ENCODE measurements at regions not wholly inside any gene's neighbourhood (a gene's known extent, or its start where the extent isn't known, plus 50 kb on each side); places are given as distances from the start of the nearest gene placed in this dataset.
"Not testable (repeated sequence)": the region's sequence is repeated elsewhere in the genome, so short reads cannot be mapped to it uniquely, and the experiment has no call there.

DNA sequence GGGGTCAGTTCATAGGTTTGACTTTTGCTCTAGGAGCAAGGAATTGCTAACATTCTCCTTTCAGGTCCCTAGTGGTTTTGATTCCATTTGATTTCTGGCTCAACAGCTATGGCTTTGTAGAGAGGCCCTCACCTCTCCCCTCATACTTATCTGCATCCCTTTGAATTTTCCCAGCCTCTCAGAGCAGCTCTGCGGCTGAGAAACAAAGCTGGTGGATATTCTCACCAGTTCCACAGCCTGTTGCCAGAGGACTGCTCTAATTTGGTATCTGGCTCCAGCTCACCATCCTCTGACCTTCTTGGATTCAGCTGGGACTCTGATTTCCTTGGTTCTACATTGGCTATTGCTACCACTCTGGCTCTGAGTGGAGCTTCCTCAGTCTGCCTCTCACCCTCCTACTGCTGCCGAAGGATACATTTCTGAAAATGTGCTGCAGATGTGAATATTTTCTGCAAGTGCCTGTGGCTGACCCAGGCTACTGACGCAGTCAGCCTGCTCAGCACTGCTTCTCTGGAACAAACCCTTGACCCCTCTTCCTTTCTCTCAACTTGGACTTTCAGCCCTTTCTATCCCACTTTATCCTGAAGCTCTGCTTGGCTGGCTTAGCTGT, 110.9 kb upstream of the ENPEP start:
- no peak for DNase-seq (ENCODE audit: low read depth in 2 of 3, low spot score in 2 of 3)

DNA sequence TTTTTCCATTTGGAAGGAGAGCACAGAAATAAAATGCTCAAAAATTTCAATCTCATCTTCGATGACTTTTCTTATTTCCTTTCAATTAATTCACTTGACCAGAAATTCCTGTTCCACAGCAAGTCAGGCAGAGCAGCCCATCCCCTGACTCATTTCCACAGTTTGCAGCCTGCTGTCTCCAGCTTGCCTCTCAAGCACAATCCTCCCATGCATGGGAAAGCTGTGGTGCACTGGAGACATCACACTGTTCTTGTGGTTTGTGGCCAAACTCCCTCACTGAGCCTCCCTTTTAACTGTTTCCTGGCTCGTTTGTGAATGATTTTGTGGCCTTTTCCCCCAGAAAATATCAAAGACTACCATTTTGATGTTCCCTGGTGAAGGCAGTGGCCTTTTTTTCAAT, 114.0 kb upstream of the ENPEP start:
- peak in 2 of 3 donors; percentile 13 to 51 for DNase-seq (ENCODE audit: low read depth in 2 of 3, low spot score in 2 of 3)

DNA sequence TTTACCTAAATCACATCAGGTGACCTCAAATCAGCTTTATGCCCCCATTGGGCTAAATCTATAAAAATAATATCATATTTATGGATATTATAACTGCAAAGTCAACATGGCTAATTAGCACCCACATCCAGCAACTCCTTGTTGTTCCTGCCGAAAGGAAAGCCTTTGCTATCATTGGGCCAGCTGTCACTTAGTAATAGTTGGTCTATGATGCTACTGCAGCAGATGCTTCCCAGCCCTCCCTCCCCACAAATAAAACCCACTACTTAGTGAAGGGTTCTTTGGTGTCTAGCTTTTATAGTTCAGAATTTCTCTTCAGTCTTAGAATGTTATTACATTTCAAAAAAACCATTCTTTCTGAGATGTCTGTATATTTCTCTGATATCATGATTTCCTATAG, 116.9 kb upstream of the ENPEP start:
- no peak for DNase-seq (ENCODE audit: low read depth in 2 of 3, low spot score in 2 of 3)

DNA sequence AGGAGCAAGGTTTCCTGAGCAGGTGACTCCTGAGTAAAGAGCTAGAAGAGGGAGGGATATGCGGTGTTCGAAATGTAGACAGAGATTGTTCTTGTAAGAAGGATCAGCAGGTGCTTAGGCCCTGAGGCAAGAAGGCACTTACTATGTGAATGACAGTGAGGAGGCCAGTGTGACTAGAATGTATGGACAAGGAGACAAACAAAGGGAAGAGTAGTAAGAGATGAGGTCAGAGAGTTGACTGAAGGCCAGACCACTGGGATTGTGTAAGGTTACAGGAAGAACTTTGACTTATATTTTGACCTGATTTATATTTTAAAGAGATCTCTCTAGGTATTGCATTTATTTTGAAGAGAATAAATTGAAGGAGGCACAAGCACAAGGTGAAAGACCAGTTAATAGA, 118.4 kb upstream of the ENPEP start:
- no peak for DNase-seq (ENCODE audit: low read depth in 2 of 3, low spot score in 2 of 3)

DNA sequence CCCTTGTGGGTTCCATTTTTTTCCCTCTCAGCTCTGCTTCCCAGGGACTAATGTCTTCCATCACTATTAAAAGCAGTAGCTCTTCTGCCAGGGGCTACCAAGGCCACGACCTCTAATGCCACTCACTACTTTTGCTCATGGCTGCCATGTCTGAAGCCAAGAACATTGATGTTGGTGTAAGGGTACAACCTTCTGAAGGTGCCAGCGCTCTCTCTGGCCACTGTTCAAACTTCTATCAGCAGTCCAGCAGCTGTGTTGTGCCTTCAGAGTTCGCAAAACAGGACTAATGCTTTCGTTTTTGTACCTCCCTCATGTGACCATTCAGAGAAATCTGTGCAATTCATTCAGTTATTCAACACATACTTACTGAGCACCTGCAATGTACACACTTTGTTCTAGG, 121.5 kb upstream of the ENPEP start:
- no peak for DNase-seq (ENCODE audit: low read depth in 2 of 3, low spot score in 2 of 3)

DNA sequence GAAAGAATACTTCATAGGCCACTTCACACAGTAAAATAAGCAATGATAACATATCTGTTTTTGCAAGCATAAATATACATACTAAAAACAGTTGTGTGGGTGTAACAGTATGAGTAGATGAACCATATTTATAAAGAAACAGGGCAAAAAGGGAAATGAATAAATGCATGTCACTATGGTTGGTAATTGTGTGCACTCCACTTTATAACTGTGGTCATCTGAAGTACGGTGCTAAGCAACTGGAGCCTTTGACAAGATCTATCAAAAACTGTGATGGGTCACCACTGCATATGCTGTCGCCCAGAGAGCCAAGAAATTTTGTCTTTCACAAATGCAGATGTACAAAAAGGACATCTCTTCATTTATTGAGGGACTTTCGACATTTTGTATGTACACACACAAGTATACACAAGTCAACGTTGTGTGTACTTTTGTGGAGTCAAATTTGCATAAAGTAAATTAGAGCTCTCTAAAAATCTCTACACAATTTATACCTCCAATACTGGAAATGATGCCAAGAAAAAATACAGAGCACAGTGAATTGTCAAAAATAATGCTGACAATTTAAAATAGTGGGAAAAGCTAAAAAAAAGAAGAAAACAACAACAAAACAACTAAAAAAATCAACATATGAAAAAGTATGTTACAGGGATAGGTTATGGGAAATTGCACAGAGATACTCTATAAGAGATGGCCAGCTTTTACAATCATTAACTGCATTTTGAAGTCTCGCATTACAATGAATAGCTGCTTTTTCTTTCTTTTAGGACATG, 123.1 kb upstream of the ENPEP start:
- DNase-seq (ENCODE audit: low read depth in 2 of 3, low spot score in 2 of 3): no peak

DNA sequence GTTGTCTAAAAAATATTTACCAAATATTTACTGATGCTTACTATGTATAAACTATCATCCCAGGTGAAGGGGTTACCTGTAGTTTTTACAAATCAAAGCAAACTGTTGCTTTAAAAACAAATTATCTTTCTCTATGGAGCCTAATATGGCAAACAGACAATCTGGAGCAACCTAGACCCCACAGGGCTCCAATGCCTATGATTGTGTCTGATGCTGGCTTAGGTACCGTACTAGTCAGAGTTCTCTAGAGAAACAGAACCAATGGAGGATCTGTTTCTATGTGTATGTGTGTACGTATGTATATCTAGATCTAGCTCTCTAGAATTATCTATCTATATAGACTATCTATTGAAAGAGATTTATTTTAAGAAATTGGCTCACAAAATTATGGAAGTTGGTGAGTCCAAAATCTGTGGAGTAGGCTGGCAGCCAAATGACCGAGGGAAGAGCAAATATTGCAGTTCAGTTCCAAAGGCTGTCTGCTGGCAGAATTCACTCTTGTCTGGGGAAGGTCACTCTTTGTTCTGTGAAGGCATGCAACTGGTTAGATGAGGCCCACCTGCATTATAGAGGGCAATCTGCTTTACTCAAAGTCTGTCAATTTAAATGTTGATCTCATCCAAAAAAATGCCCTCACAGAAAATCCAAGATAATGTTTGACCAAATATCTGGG, 127.1 kb upstream of the ENPEP start:
- DNase-seq (ENCODE audit: low read depth in 2 of 3, low spot score in 2 of 3): no peak

DNA sequence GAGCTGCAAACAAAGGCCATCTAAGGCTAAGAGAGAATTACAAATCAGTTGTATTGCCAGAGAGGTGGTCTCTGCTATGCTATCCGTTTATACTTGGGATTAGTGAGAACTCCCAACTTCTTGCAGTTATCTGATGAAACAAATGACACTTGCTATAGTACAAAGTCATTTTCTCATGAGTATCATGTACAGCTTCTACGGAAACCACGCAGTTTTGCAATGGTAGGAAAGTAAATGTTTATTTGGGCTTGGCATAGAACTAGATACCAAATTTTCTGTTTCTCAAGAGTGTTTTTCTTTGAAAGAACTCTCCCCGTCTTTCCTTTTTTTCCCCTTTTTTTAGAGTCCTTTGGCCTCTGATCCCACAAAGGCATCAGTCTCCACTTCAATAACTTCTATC, 128.2 kb upstream of the ENPEP start:
- DNase-seq (ENCODE audit: low read depth in 2 of 3, low spot score in 2 of 3): no peak

DNA sequence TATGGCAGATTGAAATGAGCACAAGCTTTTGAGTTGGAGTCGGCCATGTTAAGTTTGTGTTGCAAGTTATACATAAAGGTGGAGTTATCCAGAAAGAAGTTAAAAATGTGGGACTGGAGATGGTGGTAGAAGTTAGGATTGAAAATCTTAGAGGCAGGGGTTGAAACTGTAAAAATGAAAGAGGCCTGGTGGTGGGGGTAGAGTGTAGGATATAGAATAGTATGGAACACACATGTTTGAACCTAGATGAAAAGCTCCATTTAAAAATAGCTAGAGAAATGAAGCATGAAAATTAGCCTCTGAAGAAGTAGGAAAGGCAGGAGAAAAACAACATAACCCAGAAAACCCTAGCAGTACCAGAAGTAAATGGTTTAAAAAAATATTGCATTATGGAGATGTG, 131.8 kb upstream of the ENPEP start:
- peak in 2 of 3 donors; percentile 5 to 43 for DNase-seq (ENCODE audit: low read depth in 2 of 3, low spot score in 2 of 3)

DNA sequence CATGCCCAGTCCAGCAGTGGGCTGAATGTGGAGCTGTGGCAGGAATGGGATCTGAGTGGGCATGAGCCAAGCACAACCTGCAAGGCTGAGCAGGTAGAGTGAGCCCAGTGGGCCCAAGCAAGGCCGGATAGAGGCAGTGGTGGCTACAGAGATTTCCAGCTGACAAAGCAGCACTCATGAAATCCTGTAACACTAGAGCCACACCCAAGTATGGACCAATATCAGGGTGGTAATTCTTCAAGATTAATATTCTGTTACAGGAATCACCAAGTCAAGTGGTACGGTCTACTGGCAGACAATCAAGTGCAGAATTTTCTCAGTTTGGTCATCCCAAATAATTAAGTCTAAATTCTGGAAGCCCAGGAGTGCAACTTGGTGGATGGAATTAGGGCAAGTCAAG, 132.4 kb upstream of the ENPEP start:
- DNase-seq (ENCODE audit: low read depth in 2 of 3, low spot score in 2 of 3): no peak

DNA sequence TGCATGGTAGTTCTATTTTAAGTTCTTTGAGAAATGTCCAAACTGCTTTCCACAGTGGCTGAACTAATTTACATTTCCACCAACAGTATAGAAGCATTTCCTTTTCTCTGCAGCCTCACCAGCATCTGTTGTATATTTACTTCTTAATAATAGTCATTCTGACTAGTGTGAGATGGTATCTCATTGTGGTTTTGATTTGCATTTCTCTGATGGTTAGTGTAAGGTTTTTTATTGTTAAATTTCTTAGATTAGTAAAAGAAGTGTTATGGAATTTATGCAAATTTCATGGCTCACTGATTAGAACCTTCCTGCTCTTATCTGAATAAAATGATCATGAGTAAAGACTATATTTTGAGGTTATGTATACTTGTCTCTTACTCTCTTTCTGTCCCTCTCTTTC, 134.8 kb upstream of the ENPEP start:
- DNase-seq (ENCODE audit: low read depth in 2 of 3, low spot score in 2 of 3): not testable (repeated sequence)

DNA sequence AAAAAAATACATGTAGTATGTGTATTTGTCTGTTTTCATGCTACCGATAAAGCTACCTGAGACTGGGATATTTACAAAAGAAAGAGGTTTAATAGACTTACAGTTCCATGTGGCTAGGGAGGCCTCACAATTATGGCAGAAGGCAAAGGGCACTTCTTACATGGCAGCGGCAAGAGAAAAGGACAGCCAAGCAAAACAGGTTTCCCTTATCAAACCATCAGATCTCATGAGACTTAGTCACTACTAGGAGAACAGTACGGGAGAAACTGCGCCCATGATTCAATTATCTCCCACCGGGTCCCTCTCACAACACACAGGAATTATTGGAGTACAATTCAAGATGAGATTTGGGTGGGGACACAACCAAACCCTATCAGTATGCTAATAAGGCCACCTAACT, 137.0 kb upstream of the ELOVL6 start:
- no peak for DNase-seq (ENCODE audit: low read depth in 2 of 3, low spot score in 2 of 3)

DNA sequence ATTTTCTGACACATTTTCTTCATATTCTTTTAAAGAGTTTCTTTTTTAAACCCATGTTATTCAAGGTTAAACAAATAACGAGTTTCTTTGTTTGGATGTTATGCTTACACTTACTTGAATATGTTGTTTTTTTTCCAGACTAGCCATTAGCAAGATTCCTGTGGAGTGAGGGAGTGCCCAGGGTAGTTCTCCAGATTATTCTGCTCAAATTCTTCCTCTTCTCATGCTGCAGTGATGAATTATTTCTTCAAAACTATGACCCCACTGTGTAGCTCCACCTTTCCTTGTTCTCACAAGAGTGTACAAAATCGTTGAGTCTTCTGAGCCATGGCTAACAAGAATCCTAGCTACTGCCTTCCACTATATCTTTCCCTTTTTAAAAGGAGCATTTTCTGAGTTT, 134.1 kb upstream of the ELOVL6 start:
- DNase-seq (ENCODE audit: low read depth in 2 of 3, low spot score in 2 of 3): no peak

DNA sequence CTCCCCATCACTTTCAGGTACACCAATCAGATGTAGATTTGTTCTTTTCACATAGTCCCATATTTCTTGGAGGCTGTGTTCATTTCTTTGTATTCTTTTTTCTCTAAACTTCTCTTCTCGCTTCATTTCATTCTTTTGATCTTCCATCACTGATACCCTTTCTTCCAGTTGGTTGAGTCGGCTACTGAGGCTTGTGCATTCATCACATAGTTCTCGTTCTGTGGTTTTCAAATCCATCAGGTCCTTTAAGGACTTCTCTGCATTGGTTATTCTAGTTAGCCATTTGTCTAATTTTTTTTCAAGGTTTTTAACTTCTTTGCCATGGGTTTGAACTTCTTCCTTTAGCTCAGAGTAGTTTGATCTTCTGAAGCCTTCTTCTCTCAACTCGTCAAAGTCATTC, 128.0 kb upstream of the ELOVL6 start:
- not testable (repeated sequence) for DNase-seq (ENCODE audit: low read depth in 2 of 3, low spot score in 2 of 3)

DNA sequence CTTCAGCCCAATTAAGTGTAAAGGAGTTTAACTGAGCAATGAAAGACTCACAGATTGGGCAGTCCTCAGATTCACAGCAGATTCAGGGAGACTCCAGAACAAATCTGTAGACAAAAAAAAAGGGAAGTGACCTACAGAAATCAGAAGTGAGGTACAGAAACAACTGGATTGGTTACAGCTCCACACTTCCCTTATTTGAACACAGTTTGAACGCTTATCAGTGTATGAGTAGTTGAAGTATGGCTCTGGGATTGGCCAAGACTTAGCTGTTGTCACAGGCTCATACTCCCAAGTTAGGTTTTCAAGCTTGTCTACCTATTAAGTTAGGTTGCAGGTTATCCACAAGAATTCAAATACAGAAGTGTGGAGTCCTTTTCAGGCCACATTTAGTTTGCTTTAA, 112.4 kb upstream of the ELOVL6 start:
- peak in 2 of 3 donors; percentile 19 to 60 for DNase-seq (ENCODE audit: low read depth in 2 of 3, low spot score in 2 of 3)

DNA sequence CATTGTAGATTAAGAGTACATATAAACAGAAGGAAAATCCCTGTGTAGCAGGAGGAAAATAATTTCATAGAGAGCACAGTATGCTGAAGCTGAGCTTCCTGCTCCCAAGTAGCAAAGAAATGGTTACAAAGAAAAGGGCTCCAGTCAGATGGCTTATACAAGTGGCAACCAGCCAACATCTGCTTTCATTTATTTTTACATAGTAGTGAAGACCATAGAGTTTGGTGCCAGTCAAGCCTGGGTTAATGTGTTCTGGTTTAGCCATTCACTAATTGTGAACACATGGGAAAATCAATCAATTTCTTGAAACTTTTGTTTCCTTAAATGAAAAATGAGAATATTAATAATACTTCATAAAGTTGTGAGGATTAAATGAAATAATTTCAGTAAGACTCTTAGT, 111.3 kb upstream of the ELOVL6 start:
- no peak for DNase-seq (ENCODE audit: low read depth in 2 of 3, low spot score in 2 of 3)

DNA sequence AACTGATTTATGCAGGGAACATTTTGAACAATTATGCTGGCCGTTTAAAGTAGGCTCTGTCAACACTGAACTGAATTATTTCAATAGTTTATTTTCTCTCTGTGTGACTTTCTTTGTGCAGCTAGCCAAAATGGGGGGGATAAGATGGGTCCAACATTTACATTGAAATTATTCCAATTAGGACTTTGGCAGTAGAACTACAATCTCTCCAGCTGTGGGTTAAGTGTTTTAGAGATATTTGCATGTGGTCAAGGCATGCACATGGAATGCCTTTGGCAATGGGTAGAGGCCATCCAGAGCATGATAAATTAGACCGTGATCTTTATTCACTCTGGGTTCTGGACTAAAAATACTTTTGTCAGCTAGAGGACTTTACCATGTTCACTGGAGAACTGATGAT, 107.9 kb upstream of the ELOVL6 start:
- DNase-seq (ENCODE audit: low read depth in 2 of 3, low spot score in 2 of 3): no peak

DNA sequence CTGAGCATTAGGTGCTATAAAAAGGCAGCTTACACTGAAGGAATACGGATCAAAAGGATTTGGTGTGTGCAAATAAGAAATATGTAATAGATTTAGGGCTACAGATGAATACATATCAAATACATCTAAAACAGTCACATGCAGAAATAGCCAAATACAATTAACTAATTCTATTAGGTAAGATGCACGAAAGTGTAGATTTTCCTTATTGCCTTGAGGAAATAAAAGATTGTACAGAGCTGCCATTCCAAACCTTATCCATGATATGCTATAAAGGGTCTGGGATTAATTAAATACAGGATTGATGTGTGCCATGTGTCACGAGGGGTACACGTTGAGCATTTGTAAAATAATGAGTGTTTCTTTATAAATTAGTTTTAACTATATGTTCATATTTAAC, 107.0 kb upstream of the ELOVL6 start:
- DNase-seq (ENCODE audit: low read depth in 2 of 3, low spot score in 2 of 3): no peak

DNA sequence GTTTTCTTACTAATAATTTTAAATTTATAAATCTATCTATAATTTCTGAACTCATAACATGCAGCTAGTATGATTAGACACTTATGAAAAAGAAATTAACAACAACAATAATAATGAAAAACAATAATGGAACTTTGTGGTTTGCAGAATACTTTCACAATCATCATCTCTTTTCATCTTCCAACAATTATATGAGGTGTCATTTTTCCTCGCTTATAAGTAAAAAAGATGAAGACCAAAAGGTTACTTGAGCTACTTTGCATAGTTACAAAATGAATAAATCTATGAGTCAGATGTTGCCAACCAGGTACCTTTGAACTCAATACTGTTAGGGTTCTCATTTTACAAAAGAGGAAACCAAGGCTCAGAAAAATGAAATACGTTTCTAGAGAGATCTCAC, 98.5 kb upstream of the ELOVL6 start:
- DNase-seq (ENCODE audit: low read depth in 2 of 3, low spot score in 2 of 3): no peak

DNA sequence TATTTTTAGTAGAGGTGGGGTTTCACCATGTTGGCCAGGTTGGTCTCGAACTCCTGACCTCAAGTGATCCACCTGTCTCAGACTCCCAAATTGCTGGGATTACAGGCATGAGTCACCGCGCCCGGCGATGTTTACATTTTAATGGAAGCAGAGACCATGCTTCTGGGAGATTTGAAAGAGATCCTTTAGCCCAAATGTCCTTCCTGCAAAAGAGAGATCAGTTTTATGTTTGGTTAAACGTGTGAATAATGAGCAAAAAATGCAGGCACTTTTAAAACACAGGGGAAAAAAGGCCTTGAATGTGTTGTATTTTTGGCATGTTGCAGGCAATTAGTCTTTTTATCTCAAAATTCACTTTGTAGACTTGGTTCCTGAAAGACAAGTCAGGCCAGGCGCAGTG, 95.8 kb upstream of the ELOVL6 start:
- DNase-seq (ENCODE audit: low read depth in 2 of 3, low spot score in 2 of 3): no peak

DNA sequence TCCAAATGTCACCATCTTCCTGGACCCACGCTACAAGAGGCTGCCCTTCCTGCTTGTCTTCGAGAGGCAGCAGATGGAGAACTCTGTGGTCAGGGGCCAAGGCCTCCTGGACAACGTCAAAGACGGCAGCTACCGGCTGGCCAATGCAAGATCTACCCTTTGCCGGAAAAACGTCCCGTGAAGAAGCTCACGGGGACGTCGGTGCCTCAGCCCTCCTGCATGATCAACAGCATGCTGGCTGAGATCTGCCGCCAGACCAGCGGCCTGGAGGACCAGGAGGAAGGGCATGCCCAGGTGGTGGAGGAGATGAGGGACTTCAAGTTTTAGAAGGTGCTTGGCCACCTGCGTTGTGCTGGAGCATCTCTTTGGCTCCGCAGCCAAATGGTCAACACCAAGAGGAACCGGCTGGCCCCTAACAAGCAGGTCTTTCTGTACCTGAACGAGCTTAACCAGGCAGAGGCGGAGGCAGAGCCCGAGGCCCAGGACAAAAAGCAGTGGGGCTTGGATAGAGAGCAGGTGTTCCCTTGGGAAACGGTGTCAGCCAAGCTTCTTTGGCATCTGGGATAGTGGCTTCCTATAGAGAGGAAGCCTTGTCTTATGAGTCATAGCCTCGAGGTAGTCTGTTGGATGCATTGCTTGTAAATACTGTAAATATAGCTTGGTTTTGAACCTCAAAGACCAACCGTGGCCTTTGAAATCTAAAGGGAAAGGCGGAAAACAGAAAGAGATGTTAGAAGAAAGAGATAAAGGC, 94.8 kb upstream of the ELOVL6 start:
- DNase-seq (ENCODE audit: low read depth in 2 of 3, low spot score in 2 of 3): no peak
